ENCODE measurements at regions not wholly inside any gene's neighbourhood (a gene's known extent, or its start where the extent isn't known, plus 50 kb on each side); places are given as distances from the start of the nearest gene placed in this dataset.

- Histone ChIP-seq H3K4me3 (replicated peaks; ENCODE audit: insufficient read depth, low read length) (no peak overlapping the region), H3K27ac (replicated peaks) (no peak overlapping the region), H3K27me3 (ENCODE audit: insufficient read depth, poor library complexity, severe bottlenecking) (no peaks in the 10 kb centered on the region)
- no peak for TF ChIP-seq POLR2AphosphoS5 (IDR thresholded peaks at IDR 0.05; ENCODE audit: low read depth)
- no peak for TF ChIP-seq CTCF (IDR thresholded peaks at IDR 0.05; ENCODE audit: insufficient read depth, low read length)
- DNase-seq (ENCODE audit: low read depth in 1 of 2, low spot score in 1 of 2) = peak in 1 of 2 experiments; percentile 10
Observed at GRCh38 chr4:173958445-173958844, 325.0 kb downstream of the FBXO8 start.

GRCh38 chr4:173943547-173943946 is 339.9 kb downstream of the FBXO8 start:
- DNase-seq (ENCODE audit: low read depth in 1 of 2, low spot score in 1 of 2) = peak in 1 of 2 experiments; percentile 22
- no peak overlapping the region for H3K27ac ChIP-seq (replicated peaks)
- TF ChIP-seq GABPA (IDR thresholded peaks at IDR 0.05; ENCODE audit: low read depth) = no peak
- H3K27me3 ChIP-seq (ENCODE audit: insufficient read depth, poor library complexity, severe bottlenecking) = no peaks in the 10 kb centered on the region
- H3K4me3 ChIP-seq (replicated peaks; ENCODE audit: insufficient read depth, low read length) = no peak overlapping the region

GRCh38 chr4:173940146-173940545 is 343.3 kb downstream of the FBXO8 start:
- H3K4me3 ChIP-seq (replicated peaks; ENCODE audit: insufficient read depth, low read length) = no peak overlapping the region
- H3K27me3 ChIP-seq (ENCODE audit: insufficient read depth, poor library complexity, severe bottlenecking) = no peaks in the 10 kb centered on the region
- DNase-seq (ENCODE audit: low read depth in 1 of 2, low spot score in 1 of 2) = no peak
- no peak for TF ChIP-seq GABPA (IDR thresholded peaks at IDR 0.05; ENCODE audit: low read depth)
- TF ChIP-seq REST (IDR thresholded peaks at IDR 0.05; ENCODE audit: insufficient replicate concordance, low read depth) = no peak
- no peak for TF ChIP-seq SPI1 (IDR thresholded peaks at IDR 0.05; ENCODE audit: borderline replicate concordance, low read depth)
- TF ChIP-seq POLR2AphosphoS5 (IDR thresholded peaks at IDR 0.05; ENCODE audit: low read depth) = no peak
- TF ChIP-seq CTCF (IDR thresholded peaks at IDR 0.05; ENCODE audit: insufficient read depth, low read length) = no peak
- no peak overlapping the region for H3K27ac ChIP-seq (replicated peaks)

GRCh38 chr4:173937631-173938270 is 345.7 kb downstream of the FBXO8 start:
- no peak overlapping the region for H3K27ac ChIP-seq (replicated peaks)

More at GRCh38 chr4:173937631-173938270, 345.7 kb downstream of the FBXO8 start:
- H3K4me3 ChIP-seq (replicated peaks; ENCODE audit: insufficient read depth, low read length) = no peak overlapping the region
- no peaks in the 10 kb centered on the region for H3K27me3 ChIP-seq (ENCODE audit: insufficient read depth, poor library complexity, severe bottlenecking)
- TF ChIP-seq REST (IDR thresholded peaks at IDR 0.05; ENCODE audit: insufficient replicate concordance, low read depth) = no peak
- DNase-seq (ENCODE audit: low read depth in 1 of 2, low spot score in 1 of 2) = no peak

All from HL-60 (cell line).